Neural crest cell (in vitro differentiated cells): ENCODE measurements at regions not wholly inside any gene's neighbourhood (a gene's known extent, or its start where the extent isn't known, plus 50 kb on each side); places are given as distances from the start of the nearest gene placed in this dataset.

Experiments
- DNase-seq: peaks from one replicate; pipeline ENCODE4 v3.0.0; 2021; ENCODE audit warnings: low read depth, mixed read lengths, low spot score
- H3K27ac Mint-ChIP-seq: one replicate; pipeline ENCODE4 v1.8.0; 2021; ENCODE audit warnings: mild to moderate bottlenecking, mixed read lengths; ENCODE audit not compliant: unreplicated experiment
- H3K27me3 Mint-ChIP-seq: 2 replicates; pipeline ENCODE4 v1.8.0; 2021; ENCODE audit warnings: low read depth, mild to moderate bottlenecking, mixed read lengths
- H3K36me3 Mint-ChIP-seq: 2 replicates; pipeline ENCODE4 v1.8.0; 2021; ENCODE audit warnings: low read depth, mild to moderate bottlenecking, mixed read lengths
- H3K4me1 Mint-ChIP-seq: 2 replicates; pipeline ENCODE4 v1.8.0; 2021; ENCODE audit warnings: mixed read lengths
- H3K4me3 Mint-ChIP-seq: one replicate; pipeline ENCODE4 v1.8.0; 2021; ENCODE audit warnings: mild to moderate bottlenecking, mixed read lengths
- H3K9me3 Mint-ChIP-seq: 2 replicates; pipeline ENCODE4 v1.8.0; 2021; ENCODE audit warnings: mixed read lengths
- TF ChIP-seq, protein P1 (sequence below): fragments of 200-600 bp; sonication (generic); conservative IDR thresholded peaks from 2 replicates; pipeline ENCODE4 v1.5.0; 2021; ENCODE audit warnings: antibody characterized with exemption, mild to moderate bottlenecking

DNA sequence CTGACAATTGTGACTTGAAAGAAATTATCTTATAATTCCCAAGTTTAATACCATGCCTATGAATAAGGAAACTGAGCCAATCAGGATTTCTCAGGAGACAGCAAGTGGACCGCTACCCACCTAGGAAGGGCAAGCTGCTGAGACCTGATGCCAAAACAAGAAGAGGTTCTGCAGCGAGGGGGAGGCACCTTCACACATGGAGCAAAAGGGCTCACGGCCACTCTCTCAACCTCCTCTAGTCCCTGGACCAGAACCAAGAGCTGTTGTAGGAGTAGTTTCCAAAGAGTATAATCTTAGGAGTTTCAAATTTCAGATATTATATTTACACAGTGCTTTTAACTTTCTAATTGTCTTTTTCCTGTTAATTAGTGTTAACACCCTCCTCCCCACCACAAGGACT lies 154.7 kb upstream of the ETAA1 start:
- Mint-ChIP-seq H3K4me1 (no peaks in the 10 kb centered on the region), H3K9me3 (no peaks in the 10 kb centered on the region), H3K36me3 (no peaks in the 10 kb centered on the region), H3K27ac (no peak overlapping the region), H3K27me3 (no peaks in the 10 kb centered on the region), H3K4me3 (no peak overlapping the region)
- TF ChIP-seq, protein P1, sequence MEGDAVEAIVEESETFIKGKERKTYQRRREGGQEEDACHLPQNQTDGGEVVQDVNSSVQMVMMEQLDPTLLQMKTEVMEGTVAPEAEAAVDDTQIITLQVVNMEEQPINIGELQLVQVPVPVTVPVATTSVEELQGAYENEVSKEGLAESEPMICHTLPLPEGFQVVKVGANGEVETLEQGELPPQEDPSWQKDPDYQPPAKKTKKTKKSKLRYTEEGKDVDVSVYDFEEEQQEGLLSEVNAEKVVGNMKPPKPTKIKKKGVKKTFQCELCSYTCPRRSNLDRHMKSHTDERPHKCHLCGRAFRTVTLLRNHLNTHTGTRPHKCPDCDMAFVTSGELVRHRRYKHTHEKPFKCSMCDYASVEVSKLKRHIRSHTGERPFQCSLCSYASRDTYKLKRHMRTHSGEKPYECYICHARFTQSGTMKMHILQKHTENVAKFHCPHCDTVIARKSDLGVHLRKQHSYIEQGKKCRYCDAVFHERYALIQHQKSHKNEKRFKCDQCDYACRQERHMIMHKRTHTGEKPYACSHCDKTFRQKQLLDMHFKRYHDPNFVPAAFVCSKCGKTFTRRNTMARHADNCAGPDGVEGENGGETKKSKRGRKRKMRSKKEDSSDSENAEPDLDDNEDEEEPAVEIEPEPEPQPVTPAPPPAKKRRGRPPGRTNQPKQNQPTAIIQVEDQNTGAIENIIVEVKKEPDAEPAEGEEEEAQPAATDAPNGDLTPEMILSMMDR, result no peak
- no peak for DNase-seq

DNA sequence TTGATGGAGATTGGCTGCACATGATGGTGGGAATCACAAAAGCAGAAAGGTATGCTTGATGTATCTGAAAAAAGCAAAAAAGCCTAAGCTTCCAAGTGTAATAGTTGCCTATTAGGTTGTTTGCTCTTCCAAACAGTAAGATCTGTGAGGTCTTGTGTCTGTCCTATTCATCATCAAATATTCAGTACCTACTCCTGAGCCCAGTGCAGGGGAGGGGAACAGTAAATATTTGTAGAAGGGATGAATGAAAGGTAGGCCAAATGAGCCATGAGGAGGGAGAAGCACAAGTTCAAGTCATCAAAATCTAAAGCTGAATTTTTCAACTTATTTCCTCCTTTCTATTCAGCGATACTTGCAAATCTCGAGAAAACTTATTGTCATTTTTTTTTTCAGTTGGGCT lies 153.2 kb upstream of the ETAA1 start:
- H3K4me3 Mint-ChIP-seq, result no peak overlapping the region
- H3K36me3 Mint-ChIP-seq, result no peaks in the 10 kb centered on the region
- no peak for DNase-seq
- H3K27ac Mint-ChIP-seq, result no peak overlapping the region
- no peaks in the 10 kb centered on the region for H3K4me1 Mint-ChIP-seq
- no peaks in the 10 kb centered on the region for H3K27me3 Mint-ChIP-seq
- TF ChIP-seq, protein P1, result no peak
- H3K9me3 Mint-ChIP-seq, result no peaks in the 10 kb centered on the region

DNA sequence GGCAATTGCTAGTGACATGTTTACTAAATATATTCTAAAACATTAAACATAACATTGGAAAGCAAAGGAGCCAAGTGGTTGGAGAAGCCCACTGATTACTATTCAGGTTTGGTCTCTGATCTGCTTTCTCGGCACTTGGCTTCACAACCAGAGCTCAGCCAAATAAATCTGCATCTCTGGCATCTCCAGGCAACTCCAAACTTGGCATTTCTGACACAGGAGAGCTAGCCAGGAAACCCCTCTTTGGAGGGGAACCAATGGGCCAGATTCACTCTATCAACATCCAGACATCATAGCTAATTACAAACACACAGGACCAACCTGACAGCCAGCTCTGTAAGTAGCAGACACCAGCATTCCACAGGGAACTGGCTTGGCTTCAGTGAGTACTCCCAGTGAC lies 150.3 kb upstream of the ETAA1 start:
- H3K9me3 Mint-ChIP-seq, result no peaks in the 10 kb centered on the region
- H3K27me3 Mint-ChIP-seq, result peaks cover 2% of the 10 kb centered on the region
- TF ChIP-seq, protein P1, result no peak

DNA sequence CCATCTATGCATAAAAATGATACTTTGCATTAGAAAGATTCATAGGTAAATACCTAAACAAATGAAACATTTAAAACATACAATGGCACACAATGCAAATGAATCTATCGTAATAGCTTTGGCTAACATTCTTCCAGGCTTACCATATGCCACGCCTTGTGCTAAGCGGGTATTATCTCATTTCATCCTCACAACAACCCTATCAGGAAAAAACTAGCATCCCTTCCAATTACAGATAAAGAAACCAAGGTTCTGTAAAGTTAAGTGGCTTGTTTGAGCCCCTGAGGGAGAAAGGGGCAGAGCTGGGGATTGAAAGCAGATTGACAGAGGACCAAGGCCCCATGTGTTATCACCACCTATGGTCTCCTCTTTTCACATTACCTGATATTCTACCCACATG lies 145.4 kb upstream of the ETAA1 start:
- Mint-ChIP-seq H3K9me3 (no peaks in the 10 kb centered on the region), H3K4me3 (no peak overlapping the region), H3K36me3 (no peaks in the 10 kb centered on the region), H3K27me3 (peaks cover 2% of the 10 kb centered on the region), H3K27ac (no peak overlapping the region), H3K4me1 (no peaks in the 10 kb centered on the region)
- no peak for DNase-seq
- TF ChIP-seq, protein P1, result no peak

More for the DNA sequence above, 150.3 kb upstream of the ETAA1 start:
- Mint-ChIP-seq H3K27ac (no peak overlapping the region), H3K4me1 (no peaks in the 10 kb centered on the region), H3K4me3 (no peak overlapping the region), H3K36me3 (no peaks in the 10 kb centered on the region)
- DNase-seq, result no peak

DNA sequence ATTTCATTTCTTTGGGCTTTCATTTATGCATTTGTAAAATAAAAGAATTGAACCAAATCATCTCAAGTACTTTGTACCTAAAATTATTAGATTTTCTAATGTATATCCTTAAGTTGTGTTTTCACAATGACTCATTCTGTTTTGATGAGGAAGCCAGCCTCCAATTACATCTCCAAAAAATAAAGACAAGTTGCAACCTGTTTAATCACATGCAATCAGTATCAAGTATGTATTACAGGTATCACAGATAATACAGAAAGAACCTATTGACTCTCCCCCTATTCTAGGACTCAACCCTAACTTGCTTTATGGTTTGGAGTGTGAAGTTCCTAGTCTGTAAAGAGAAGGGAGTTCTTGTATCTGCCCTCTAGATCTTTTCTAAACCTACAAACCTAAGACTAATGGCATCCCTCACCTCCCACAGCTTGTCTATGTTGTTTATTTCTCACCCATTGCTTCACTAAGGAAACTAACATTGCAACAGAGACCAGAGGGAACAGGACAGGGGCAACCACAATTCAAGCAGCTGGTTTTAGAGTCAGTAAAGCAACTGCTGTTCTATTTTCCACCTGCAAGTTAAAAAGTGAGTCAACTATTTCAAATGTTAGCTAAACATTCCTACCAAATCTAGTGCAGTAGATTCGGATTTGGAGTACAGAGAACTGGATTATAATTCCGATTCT lies 141.1 kb upstream of the ETAA1 start:
- H3K36me3 Mint-ChIP-seq, result no peaks in the 10 kb centered on the region
- no peaks in the 10 kb centered on the region for H3K9me3 Mint-ChIP-seq
- no peaks in the 10 kb centered on the region for H3K4me1 Mint-ChIP-seq
- no peak for DNase-seq
- TF ChIP-seq, protein P1, result no peak
- no peak overlapping the region for H3K27ac Mint-ChIP-seq
- no peak overlapping the region for H3K4me3 Mint-ChIP-seq
- no peaks in the 10 kb centered on the region for H3K27me3 Mint-ChIP-seq

DNA sequence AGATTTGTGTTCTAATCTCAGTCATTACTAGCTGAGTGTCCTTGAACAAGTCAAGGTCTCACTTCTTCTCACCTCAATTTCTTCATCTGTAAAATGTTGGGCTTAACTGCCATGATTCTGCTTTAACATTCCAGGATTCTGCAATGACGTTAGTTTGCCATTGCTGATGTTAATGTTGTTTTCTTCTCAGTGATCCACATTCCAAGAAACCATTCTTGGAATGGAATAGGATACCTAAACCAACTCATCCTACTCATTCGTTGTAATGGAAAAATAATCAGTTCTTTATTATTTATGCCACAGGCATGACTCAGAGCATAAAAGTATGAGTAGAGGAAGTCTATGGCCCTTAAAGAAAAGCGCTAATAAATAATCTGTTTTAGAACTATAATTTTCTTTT lies 140.2 kb upstream of the ETAA1 start:
- TF ChIP-seq, protein P1, result no peak
- no peak overlapping the region for H3K27ac Mint-ChIP-seq
- no peaks in the 10 kb centered on the region for H3K36me3 Mint-ChIP-seq
- H3K4me3 Mint-ChIP-seq, result no peak overlapping the region
- H3K27me3 Mint-ChIP-seq, result no peaks in the 10 kb centered on the region
- H3K4me1 Mint-ChIP-seq, result no peaks in the 10 kb centered on the region
- DNase-seq, result no peak
- H3K9me3 Mint-ChIP-seq, result no peaks in the 10 kb centered on the region
